Lower lobe of right lung (tissue), 2 donors: ENCODE measurements at regions not wholly inside any gene's neighbourhood (a gene's known extent, or its start where the extent isn't known, plus 50 kb on each side); places are given as distances from the start of the nearest gene placed in this dataset.

Experiments used
- ATAC-seq, 2 donors: fragments of 200-7000 bp; cut with Tn5 transposase; one replicate each; pipeline ENCODE4 v1.9.1; 2020 to 2022; ENCODE audit warnings: mild to moderate bottlenecking in 2 of 2, moderate library complexity in 2 of 2
- DNase-seq: peaks from one replicate; pipeline ENCODE4 v3.0.0-alpha.2; 2020
- H3K27ac ChIP-seq: fragments of 200-600 bp; one replicate; pipeline ENCODE4 v1.8.0; 2022
- H3K27me3 ChIP-seq: fragments of 200-600 bp; one replicate; pipeline ENCODE4 v1.8.0; 2022; ENCODE audit warnings: low read depth
- H3K36me3 ChIP-seq: fragments of 200-600 bp; one replicate; pipeline ENCODE4 v1.8.0; 2022; ENCODE audit warnings: mild to moderate bottlenecking
- H3K4me1 ChIP-seq: fragments of 200-600 bp; one replicate; pipeline ENCODE4 v1.8.0; 2022
- H3K4me3 ChIP-seq: fragments of 200-600 bp; one replicate; pipeline ENCODE4 v1.8.0; 2022; ENCODE audit warnings: mild to moderate bottlenecking
- H3K9me3 ChIP-seq: fragments of 200-600 bp; one replicate; pipeline ENCODE4 v1.8.0; 2022
- intact Hi-C: fragments of 100-400 bp; cut with DNase I; formaldehyde crosslinking; loops from one replicate; pipeline ENCODE4 v1.11.0; 2022
- TF ChIP-seq, protein P1 (sequence below): fragments of 200-600 bp; IDR thresholded peaks from one replicate; pipeline ENCODE4 v1.8.0; 2022; ENCODE audit warnings: antibody characterized with exemption, mild to moderate bottlenecking
- donor health status: DM: no; HTN: yes; CAD: no; lungs with severe emphysema.

DNA sequence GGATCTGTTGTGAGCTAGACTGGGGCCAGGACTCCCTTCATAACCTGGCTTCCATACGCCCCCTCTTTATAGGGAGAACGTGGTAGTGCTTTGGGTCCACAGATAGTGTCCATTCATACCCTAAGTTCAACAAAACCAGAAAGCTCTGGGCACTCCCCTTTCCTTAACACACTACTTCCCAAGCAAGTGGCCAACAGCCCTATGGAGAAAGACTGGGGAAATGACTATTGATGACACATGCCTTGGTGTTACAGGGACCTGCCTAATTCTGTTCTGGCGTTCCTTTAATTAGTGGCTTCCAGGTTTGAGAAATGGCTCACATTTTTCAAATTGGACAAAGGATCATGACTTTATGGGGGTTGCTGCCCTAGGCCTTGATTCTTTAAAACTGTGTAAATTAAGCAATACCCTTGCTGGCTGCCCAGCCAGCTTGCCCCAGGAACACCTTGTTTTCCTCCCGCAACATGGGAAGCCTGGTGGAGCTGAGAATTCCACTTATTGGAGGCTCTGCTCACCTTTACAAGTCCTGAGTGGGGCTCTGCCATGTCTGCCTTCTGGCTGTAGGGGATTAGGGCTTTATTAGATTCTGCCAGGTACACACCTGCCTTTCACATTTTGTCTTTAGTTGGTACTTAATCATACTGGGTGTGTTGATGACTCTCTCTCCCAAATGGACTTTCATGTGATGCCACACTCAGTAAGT lies 61.1 kb downstream of the RGS12 start:
- no peak for DNase-seq
- TF ChIP-seq, protein P1, sequence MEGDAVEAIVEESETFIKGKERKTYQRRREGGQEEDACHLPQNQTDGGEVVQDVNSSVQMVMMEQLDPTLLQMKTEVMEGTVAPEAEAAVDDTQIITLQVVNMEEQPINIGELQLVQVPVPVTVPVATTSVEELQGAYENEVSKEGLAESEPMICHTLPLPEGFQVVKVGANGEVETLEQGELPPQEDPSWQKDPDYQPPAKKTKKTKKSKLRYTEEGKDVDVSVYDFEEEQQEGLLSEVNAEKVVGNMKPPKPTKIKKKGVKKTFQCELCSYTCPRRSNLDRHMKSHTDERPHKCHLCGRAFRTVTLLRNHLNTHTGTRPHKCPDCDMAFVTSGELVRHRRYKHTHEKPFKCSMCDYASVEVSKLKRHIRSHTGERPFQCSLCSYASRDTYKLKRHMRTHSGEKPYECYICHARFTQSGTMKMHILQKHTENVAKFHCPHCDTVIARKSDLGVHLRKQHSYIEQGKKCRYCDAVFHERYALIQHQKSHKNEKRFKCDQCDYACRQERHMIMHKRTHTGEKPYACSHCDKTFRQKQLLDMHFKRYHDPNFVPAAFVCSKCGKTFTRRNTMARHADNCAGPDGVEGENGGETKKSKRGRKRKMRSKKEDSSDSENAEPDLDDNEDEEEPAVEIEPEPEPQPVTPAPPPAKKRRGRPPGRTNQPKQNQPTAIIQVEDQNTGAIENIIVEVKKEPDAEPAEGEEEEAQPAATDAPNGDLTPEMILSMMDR: no peak
- H3K27ac ChIP-seq: no peak overlapping the region

DNA sequence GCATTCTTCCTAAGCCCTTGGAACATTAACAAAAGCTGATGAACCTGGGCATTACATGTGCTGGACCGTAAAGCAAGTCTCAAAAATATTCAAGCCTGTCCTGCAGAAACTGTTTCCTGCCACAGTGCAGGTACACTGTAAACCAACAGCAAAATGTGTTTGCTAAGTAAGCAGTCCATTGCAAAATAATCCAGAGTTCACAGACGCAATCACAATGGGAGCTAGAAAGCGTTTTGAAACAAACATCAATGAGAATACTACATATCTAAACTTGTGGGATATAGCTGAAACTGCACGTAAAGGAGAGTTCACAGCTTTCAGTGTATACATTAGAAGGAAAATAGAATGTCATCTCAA lies 61.6 kb downstream of the RGS12 start:
- Histone ChIP-seq H3K36me3 (no peaks in the 10 kb centered on the region), H3K4me3 (no peak overlapping the region), H3K4me1 (peaks cover 8% of the 10 kb centered on the region), H3K27me3 (no peaks in the 10 kb centered on the region), H3K27ac (no peak overlapping the region), H3K9me3 (no peaks in the 10 kb centered on the region)
- DNase-seq: no peak
- ATAC-seq: no peak
- intact Hi-C loops: no loop called here
- TF ChIP-seq, protein P1: no peak

More for the DNA sequence above, 61.1 kb downstream of the RGS12 start:
- Histone ChIP-seq H3K9me3 (no peaks in the 10 kb centered on the region), H3K27me3 (no peaks in the 10 kb centered on the region), H3K4me1 (peaks cover 8% of the 10 kb centered on the region), H3K4me3 (no peak overlapping the region), H3K36me3 (no peaks in the 10 kb centered on the region)
- no peak for ATAC-seq
- intact Hi-C loops: no loop called here

DNA sequence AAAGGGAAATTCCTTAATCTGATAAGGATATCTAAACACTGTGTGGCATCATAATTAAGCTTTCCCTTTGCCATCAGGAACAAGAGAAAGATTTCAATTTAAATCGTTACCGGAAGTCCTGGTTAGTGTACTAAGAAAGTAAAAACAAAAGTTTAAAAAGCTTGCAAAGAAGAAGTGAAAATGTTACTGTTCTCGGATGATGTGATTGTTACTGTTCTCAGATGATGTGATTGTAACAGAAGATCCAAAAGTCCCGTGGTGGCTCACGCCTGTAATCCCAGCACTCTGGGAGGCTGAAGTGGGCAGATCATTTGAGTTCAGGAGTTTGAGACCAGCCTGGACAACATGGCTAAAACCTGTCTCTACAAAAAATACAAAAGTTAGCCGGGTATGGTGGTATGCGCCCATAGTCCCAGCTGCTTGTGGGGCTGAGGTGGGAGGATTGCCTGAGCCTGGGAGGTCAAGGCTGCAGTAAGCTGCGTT lies 62.5 kb downstream of the RGS12 start:
- intact Hi-C loops: no loop called here
- Histone ChIP-seq H3K9me3 (no peaks in the 10 kb centered on the region), H3K4me1 (peaks cover 8% of the 10 kb centered on the region), H3K27me3 (no peaks in the 10 kb centered on the region), H3K27ac (no peak overlapping the region), H3K4me3 (no peak overlapping the region), H3K36me3 (no peaks in the 10 kb centered on the region)
- no peak for DNase-seq
- ATAC-seq: no peak
- TF ChIP-seq, protein P1: no peak

DNA sequence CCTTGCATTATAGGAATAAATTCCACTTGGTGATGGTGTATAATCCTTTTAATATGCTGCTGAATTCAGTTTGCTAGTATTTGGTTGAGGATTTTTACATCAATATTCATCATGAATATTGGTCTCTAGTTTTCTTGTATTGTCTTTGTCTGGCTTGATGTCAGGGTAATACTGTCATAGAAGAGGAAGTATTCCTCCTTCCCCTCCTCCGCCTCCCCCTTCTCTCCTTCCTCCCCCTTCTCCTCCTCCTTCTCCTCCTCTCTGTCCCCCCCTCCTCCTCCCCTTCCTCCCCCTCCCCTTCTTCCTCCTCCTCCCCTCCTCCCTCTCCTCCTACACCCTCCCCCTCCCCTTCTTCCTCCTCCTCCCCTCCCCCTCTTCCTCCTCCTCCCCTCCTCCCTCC lies 65.8 kb downstream of the RGS12 start:
- intact Hi-C loops: no loop called here

DNA sequence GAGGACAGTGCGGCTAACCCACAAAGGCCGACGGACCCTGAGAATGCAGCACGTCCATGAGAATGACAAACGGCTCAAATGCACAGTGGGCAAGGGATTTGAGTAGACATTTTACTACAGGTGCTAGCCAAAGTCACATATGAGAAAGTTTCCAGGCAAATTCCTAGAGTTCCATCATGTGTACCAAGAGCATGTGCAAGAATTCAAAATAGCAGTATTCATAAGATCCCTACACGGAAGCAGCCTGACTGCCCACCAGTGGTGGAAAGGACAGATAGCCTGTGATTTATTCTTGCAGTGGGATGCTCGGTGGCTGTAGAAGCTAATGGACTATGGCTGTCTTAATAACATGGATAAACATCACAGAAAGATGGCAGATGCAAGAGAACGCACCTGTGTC lies 68.0 kb downstream of the RGS12 start:
- Histone ChIP-seq H3K4me1 (no peaks in the 10 kb centered on the region), H3K4me3 (no peak overlapping the region), H3K27me3 (no peaks in the 10 kb centered on the region), H3K36me3 (no peaks in the 10 kb centered on the region), H3K9me3 (no peaks in the 10 kb centered on the region), H3K27ac (no peak overlapping the region)
- TF ChIP-seq, protein P1: no peak
- intact Hi-C loops: no loop called here
- ATAC-seq (no peak), DNase-seq (no peak)

More for the DNA sequence above, 65.8 kb downstream of the RGS12 start:
- no peaks in the 10 kb centered on the region for H3K27me3 ChIP-seq
- H3K9me3 ChIP-seq: no peaks in the 10 kb centered on the region
- no peak overlapping the region for H3K27ac ChIP-seq
- DNase-seq (no peak), ATAC-seq (no peak)
- TF ChIP-seq, protein P1: no peak
- H3K4me1 ChIP-seq: peaks cover 8% of the 10 kb centered on the region
- no peaks in the 10 kb centered on the region for H3K36me3 ChIP-seq
- no peak overlapping the region for H3K4me3 ChIP-seq
